ENCODE measurements at regions not wholly inside any gene's neighbourhood (a gene's known extent, or its start where the extent isn't known, plus 50 kb on each side); places are given as distances from the start of the nearest gene placed in this dataset.

- no peak for DNase-seq (ENCODE audit: low read depth in 1 of 2, low spot score in 1 of 2)
Observed at GRCh38 chr14:76657846-76658245, 103.4 kb upstream of the VASH1 start.

GRCh38 chr14:76662580-76662979 lies 98.7 kb upstream of the VASH1 start:
- DNase-seq (ENCODE audit: low read depth in 1 of 2, low spot score in 1 of 2): no peak

GRCh38 chr14:76664790-76665189 lies 96.5 kb upstream of the VASH1 start:
- DNase-seq (ENCODE audit: low read depth in 1 of 2, low spot score in 1 of 2): no peak

DNA sequence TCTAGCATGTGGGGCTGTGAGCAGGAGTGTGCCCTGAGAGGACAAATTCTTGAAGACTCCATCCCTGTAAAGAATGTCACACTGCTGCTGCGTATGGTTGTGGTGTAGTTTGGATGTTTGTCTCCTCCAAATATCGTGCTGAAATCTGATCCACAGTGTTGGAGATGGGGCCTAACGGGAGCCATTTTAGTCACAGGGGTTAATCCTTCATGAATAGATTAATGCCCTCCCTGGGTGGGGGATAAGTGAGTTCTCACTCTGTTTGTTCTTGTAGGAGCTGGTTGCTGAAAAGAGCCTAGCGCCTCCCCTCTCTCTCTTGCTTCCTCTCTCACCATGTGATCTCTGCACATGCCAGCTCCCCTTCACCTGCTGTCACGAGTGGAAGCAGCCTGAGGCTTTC lies 94.5 kb upstream of the VASH1 start:
- no peak for DNase-seq (ENCODE audit: low read depth in 1 of 2, low spot score in 1 of 2)

- no peak for DNase-seq (ENCODE audit: low read depth in 1 of 2, low spot score in 1 of 2)
Observed at GRCh38 chr14:76669770-76670169, 91.5 kb upstream of the VASH1 start.

DNA sequence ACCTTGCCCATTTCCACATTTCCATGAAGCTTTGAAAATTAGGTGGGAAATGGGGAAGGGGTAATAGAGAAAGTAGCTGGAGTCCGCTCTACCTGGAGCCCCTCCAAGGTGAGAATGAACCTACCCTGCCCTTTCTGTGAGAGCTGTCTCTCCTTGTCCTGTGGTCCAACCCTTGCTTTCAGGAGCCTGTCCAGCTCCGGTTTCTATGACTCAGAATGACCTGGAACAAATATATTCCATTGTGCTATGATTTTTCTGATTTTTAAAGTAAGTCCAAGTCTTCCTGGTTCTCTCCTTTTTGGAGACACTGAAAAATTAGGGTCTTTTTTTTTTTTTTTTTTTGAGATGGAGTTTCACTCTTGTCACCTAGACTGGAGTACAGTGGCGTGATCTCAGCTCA lies 89.1 kb upstream of the VASH1 start:
- no peak for DNase-seq (ENCODE audit: low read depth in 1 of 2, low spot score in 1 of 2)

GRCh38 chr14:76673261-76673660 lies 88.0 kb upstream of the VASH1 start:
- no peak for DNase-seq (ENCODE audit: low read depth in 1 of 2, low spot score in 1 of 2)

DNA sequence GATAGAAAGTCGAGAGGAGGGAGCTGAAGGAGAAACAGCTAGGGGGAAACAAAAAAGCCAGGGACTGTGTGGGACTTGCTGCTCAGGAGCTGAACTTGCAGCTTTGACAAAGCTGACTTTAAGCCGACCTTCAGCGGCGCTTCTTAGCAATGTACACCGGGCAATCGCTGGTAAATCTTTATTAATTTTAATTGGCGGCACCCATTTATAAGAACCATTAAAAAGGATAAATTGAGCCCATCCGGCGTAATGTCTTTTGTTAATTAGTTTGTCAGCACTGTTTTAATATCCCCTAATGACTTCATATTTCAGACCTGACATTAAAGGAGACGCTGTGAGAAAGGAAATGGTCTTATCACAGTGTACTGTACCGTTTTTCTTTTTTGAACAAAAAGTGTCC lies 86.2 kb upstream of the VASH1 start:
- DNase-seq (ENCODE audit: low read depth in 1 of 2, low spot score in 1 of 2): no peak

DNA sequence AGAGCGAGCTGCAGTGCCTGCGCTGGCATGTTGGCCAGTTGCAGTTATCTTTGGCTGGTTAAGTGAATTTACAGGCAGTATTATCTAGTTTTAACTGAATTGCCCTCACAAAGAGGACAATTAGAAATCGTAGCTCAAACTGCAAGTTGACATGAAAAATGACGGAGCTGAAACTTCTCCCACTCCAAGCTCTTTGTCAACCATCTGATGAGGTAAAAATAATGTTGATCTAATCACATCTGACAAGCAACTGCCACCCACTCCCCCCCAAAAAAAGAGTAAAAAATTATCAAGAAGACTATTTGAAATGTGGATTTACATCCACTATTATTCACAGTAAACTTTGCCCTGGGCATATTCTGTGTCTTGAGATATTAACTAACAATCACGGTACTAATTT lies 84.7 kb upstream of the VASH1 start:
- DNase-seq (ENCODE audit: low read depth in 1 of 2, low spot score in 1 of 2): no peak

GRCh38 chr14:76677534-76678145 lies 83.6 kb upstream of the VASH1 start:
- DNase-seq (ENCODE audit: low read depth in 1 of 2, low spot score in 1 of 2): no peak

DNA sequence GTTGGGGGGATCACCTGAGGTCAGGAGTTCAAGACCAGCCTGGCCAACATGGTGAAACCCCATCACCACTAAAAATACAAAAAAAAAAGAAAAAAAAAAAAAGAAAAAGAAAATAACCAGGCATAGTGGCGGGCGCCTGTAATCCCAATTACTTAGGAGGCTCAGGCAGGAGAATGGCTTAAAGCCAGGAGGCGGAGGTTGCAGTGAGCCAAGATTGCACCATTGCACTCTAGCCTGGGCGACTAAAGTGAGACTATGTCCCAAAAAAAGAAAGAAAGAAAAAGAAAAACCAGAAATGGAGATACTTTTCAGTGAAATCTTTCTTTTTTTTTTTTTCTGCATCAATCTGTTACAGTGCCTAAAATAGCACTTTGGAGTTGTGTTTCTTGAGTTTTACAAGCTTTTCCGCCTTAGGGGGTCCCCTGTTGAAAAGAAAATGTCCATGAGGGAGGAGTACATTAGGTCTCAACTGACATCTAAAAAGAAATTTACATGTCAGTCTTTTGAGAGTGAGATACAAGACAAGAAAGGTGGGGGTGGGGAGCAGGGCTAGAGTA lies 82.9 kb upstream of the VASH1 start:
- no peak for DNase-seq (ENCODE audit: low read depth in 1 of 2, low spot score in 1 of 2)

- DNase-seq (ENCODE audit: low read depth in 1 of 2, low spot score in 1 of 2): no peak
Observed at GRCh38 chr14:76682367-76682766, 78.9 kb upstream of the VASH1 start.

- DNase-seq (ENCODE audit: low read depth in 1 of 2, low spot score in 1 of 2): no peak
Observed at GRCh38 chr14:76686646-76687045, 74.6 kb upstream of the VASH1 start.

DNA sequence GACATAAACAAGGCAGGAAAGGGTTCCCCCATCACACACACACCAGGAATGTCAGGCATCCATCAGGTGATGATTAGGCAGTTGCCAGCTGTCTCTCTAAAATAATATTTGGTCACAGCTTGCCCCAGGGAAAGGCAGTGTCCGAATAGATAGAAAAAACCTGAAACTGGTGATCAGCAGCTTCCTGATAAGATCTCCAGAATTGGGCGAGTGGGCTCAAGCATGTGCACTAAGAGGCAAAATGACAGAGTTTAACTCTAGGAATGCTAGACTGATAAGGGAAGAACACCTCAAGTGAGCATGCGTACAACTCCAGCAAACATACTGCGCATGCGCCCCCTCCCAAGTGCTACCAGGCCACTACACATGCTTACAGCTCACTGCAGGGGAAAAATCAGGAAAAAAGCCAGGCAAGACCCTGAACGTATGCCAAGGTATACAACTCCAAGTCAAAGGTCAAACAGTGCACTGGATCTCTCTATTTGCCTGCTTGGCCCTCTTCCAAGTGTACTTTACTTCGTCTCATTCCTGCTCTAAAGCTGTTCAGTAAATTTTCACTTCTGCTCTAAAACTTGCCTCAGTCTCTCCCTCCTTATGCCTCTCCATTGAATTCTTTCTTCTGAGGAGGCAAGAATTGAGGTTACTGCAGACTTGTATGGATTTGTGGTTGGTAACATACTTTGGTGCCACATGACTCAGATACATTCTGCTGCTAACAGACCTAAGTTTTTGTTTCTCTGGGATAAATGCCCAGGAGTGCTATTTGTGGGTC lies 73.5 kb upstream of the VASH1 start:
- no peak for DNase-seq (ENCODE audit: low read depth in 1 of 2, low spot score in 1 of 2)

DNA sequence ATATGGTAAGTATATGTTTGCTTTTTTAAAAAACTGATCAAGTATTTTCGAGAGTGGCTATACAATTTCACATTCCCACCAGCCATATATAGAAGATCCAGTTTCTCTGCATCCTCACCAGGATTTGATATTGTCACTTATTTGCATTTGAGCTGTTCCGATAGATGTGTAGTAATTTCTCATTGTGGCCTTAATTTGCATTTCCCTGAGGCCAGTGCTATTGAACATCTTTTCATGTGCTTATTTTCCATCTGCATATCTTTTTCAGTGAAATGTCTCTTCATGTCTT lies 72.9 kb upstream of the VASH1 start:
- DNase-seq (ENCODE audit: low read depth in 1 of 2, low spot score in 1 of 2): no peak

- no peak for DNase-seq (ENCODE audit: low read depth in 1 of 2, low spot score in 1 of 2)
Observed at GRCh38 chr14:76690502-76691105, 70.7 kb upstream of the VASH1 start.

DNA sequence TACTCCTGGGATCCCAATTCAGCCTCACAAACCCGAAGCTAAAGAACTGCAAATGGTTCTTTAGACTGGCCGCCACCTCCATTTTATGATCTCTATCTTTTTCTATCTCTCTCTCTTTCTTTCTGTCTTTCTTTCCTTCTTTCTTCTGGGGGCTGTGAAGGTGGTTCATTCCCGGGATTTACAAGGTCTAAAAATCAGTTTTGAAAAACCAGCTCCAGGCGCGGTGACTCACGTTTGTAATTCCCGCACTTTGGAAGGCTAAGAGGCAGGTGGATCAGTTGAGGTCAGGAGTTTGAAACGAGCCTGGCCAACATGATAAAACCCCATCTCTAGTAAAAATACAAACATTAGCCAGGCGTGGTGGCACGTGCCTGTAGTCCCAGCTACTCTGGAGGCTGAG lies 67.2 kb upstream of the VASH1 start:
- no peak for DNase-seq (ENCODE audit: low read depth in 1 of 2, low spot score in 1 of 2)

DNA sequence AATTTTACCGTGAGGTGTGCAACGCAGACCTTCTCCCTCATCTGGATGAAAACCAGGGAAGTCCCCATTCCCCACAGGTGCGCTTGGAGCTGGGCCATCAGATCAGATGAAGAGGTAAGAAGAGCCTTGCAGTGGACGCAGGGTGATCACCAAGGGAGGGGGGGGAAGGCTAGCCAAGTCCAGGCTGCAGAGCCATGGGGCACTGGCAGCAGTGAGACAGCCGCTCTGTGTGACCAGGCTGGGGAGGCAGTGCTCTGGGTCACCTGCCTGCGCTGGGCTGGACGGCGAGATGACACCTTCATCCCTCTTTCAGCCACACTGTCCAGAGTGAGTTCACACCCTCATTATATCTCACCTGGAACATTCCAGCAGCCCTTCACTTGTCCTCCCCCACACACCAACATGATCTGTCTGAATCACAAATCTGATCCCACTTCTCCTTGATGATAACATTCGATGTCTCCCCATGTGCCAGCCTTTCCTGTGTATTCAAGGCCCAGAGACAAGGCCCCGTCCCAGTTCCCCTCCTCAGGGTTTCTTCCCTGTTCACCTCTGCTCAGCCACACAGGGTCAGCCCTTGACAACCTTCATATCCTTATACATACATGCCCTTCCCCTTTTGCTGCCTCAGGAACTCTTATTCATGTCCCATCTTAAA lies 65.9 kb upstream of the VASH1 start:
- no peak for DNase-seq (ENCODE audit: low read depth in 1 of 2, low spot score in 1 of 2)

- no peak for DNase-seq (ENCODE audit: low read depth in 1 of 2, low spot score in 1 of 2)
Observed at GRCh38 chr14:76696361-76696760, 64.9 kb upstream of the VASH1 start.

DNA sequence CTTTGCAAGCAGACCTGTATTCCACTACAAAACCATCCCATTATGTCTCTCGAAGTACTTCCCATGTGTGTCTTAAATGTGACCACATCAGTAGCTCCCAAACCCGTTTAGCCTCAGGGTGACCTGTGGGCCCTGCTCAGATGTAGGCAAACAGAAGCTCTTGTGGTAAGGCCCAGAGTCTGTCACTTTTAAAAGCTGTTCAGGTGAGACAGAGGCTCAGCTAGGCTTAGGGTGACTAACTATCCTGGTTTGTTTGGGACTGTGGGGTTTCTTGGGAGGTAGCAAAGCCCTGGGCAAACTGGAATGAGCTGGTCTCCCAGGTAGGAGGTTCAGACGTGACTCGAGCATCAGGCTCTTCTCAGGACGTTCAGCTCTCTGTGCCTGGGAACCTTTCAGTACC lies 64.5 kb upstream of the VASH1 start:
- no peak for DNase-seq (ENCODE audit: low read depth in 1 of 2, low spot score in 1 of 2)

- DNase-seq (ENCODE audit: low read depth in 1 of 2, low spot score in 1 of 2): no peak
Observed at GRCh38 chr14:76697246-76697905, 63.9 kb upstream of the VASH1 start.

- DNase-seq (ENCODE audit: low read depth in 1 of 2, low spot score in 1 of 2): no peak
Observed at GRCh38 chr14:76698191-76698590, 63.1 kb upstream of the VASH1 start.
